GM19239 (cell line): ENCODE measurements at regions not wholly inside any gene's neighbourhood (a gene's known extent, or its start where the extent isn't known, plus 50 kb on each side); places are given as distances from the start of the nearest gene placed in this dataset.
"Not testable (repeated sequence)": the region's sequence is repeated elsewhere in the genome, so short reads cannot be mapped to it uniquely, and the experiment has no call there.

Experiments
- DNase-seq: peaks from one replicate; pipeline ENCODE4 v3.0.0; 2011; ENCODE audit warnings: low spot score; ENCODE audit not compliant: insufficient read length
- FAIRE-seq: peaks from 2 replicates; lab custom pipeline; 2011; peaks lifted over from hg19 to GRCh38; lab: Jason Lieb, UNC

DNA sequence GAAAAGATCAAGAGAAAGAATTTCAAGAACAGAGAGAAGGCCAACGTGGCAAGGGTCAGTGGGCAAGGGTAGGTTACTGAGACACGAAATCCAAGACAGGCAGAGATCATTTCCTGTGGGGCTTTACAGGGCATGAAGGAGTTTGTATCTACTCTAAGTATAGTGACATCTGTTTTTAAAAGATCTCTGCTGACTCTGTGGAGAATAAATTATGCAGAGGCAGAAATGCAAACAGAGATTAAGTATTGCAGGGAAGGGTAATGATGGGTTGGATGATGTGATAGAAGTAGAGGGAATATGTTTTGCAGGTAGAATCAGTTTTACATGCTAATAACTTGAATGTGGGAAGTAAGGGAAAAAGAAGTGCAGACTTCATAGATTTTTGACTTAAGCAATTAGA is 243.5 kb downstream of the FRK start:
- FAIRE-seq (no peak), DNase-seq (no peak)

DNA sequence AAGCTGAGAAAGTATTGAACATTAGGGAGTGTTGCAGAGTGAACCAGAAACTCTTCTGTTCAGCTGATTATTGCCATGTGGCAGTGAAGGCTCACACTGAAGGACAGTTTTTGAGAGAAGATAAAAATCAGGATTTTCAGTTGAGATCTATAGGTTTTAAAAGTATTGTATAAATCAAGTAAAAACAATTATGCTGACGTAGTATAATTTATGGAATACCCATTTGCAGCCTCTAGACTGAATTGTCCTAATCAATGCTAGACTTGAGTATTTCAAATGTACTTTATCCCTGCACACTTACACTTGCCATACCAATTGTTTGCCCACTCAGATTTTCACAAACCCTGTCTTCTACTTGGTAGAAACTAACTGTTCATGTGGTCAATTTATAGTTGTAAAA is 245.8 kb downstream of the FRK start:
- FAIRE-seq (no peak), DNase-seq (no peak)

DNA sequence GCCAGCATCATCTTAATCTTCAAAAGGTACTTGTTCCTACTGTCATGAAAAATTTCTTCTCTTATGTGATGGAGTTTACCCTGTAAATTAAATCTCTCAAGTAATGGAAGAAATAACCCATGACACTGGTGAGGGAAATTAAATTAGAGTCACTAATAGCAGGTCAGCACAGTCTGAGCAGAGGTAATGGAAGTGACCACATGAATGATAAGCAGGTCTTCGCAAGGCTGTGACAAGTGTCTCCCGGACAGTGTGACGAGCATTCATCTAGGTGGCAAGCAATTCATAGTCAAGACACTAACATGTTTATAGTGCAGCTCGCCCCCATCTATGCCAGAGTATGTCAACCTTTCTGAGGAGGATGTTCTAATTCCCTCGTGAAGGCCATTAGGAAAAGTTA is 249.2 kb downstream of the FRK start:
- no peak for DNase-seq
- FAIRE-seq = no peak

DNA sequence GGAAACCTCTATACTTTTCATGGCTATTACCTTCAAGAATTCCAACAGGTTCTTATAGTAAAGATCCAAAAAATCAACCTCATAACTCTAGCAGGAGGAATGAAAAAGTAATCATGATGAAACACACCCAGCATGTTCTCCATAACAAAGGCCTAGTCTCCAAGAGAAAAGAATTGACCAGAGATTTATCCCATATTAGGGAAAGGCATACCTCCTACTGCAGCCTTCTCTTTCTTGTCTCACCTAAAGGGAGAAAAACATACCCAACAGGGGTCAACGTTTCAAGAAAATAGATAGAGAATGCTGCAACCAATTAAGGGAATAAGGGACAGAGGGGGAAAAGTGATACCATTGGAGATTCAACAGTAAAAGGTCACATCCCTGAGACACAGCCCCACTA is 262.5 kb downstream of the FRK start:
- FAIRE-seq = no peak

DNA sequence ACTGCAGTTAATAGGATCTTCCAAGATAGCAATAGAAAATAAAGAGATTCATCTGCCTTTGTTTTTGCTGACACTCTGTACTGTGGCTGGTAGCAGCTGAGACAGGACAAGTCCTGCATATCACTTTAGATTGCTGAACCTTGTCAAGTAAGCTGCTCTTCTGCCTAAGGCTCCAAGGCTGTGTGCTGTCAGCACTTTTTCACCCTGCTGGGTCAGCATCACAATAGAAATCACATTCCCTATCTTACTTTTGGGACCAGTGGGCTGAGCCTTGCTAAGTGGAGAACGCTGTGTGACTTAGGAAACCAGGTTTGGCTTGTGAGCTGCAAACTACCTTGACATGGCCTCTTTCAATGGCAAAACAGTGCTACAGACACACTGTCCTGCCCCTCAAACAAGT is 263.9 kb downstream of the FRK start:
- DNase-seq = no peak
- no peak for FAIRE-seq

More for the DNA sequence above, 262.5 kb downstream of the FRK start:
- DNase-seq = no peak

DNA sequence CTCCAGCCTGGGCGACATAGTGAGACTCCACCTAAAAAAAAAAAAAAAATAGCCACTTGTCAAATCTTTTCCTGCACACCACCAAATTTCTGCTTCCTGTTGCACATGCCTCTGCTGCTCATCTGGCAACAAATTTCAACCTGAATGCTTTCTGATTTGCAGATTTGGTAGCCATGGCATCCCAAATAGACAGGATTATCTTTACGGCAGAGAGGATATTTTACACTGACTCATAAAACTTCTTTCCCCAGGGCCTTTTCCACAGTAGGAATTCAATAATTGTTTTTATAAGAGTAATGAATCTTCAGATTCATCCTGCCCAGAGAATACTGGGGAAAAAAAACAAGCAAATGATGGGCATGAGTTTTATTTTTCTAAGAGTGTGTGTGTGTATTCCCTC is 264.6 kb downstream of the FRK start:
- DNase-seq (no peak), FAIRE-seq (no peak)

DNA sequence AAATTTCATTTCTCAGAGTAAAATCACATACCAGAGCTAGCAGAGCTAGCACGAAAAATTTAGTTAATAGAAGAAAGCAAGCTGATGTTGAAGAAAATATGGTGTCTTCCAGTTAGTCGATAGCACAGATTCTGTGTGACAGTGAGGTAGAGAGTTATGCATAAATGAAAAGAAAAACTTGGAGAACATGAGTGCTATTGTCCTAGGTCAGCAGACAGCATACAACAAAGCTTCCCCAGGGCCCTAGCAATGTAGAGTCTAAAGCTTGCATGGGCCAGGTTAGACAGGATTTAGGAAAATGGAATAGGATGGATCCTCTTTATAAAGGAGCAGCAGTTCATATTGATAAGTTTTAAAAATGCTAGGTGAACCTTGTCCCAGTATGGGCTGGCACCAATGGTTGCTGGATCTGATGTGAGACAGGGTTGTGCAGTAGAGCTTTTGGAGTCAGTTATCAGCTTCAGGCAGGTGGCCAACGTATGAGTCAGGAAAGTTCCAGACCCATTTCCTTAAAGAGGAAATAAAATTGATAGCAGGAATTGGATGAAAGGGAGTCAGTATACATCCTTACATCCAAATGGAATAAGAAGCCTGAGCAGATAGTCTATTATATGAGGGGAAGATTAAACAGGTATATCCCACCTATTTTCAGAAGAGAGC is 277.2 kb downstream of the FRK start:
- no peak for DNase-seq
- no peak for FAIRE-seq

- no peak for FAIRE-seq
- DNase-seq = no peak
Measured at GRCh38 chr6:115782612-115783011, 278.1 kb downstream of the FRK start.

- FAIRE-seq (no peak), DNase-seq (no peak)
Measured at GRCh38 chr6:115773741-115774140, 286.9 kb downstream of the FRK start.

DNA sequence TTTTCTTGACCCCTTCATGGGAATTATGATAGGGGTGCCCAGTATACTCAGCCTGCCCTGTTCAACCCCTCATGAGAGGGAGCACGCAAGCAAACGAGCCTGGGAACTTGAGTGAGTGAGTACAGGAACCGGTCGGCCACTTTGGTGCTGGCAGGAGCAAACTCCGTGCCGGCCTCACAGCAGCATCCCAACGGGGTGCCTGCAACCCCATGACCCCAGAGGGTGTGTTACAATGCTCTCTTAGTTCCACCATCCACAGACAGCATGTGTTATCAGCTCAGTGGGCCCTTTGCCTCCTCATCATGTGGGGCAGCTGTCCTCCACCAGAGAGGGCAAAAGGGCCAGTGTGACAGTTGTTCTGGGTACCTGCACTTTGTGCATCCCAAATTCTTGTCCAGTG is 289.8 kb downstream of the FRK start:
- DNase-seq = no peak
- no peak for FAIRE-seq

- DNase-seq = no peak
- FAIRE-seq = no peak
Measured at GRCh38 chr6:115768500-115768899, 292.2 kb downstream of the FRK start.

- DNase-seq = no peak
- no peak for FAIRE-seq
Measured at GRCh38 chr6:115767931-115768330, 292.8 kb downstream of the FRK start.

DNA sequence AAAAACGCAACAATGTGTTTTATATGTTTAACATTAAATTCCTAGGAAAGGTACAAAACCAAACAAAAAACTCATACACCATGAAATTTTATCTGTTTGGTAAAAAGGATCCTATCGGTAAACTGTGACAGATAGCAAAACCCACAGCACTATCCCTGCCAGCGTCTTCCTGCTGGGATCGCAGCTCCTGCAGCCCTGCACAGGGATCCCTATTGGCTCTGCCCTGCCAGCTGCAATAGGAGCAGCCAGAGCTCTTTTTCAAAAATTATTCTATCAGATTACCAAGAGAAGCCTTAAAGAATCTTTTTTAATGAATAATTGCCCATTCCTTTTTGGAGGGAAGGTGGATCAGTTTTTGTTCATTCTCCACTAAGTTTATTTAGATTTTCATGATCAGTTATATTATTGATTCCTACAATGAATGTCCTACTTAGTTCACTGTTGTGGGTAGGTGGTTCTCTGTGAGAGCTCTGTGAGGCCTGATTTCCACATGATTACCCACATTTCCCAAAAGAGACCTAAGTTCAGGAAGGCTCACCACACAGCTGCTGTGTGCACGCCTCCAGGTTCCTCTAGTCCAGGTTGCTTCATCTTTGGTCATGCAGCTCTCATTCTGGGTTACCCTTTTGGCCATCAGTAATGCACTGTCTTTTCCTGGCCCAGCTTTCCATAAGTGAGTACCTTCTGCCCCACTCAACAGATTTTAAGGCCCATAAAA is 293.8 kb downstream of the FRK start:
- FAIRE-seq = no peak
- DNase-seq = no peak

GRCh38 chr6:115765966-115766365 is 294.7 kb downstream of the FRK start:
- FAIRE-seq (no peak), DNase-seq (no peak)

- no peak for DNase-seq
- no peak for FAIRE-seq
Measured at GRCh38 chr6:115759051-115759450, 301.6 kb downstream of the FRK start.

GRCh38 chr6:115753446-115753845 is 307.2 kb downstream of the FRK start:
- DNase-seq (no peak), FAIRE-seq (no peak)

GRCh38 chr6:115750946-115751345 is 309.7 kb downstream of the FRK start:
- FAIRE-seq (no peak), DNase-seq (no peak)

- DNase-seq = no peak
- no peak for FAIRE-seq
Measured at GRCh38 chr6:115750292-115750691, 310.4 kb downstream of the FRK start.

- FAIRE-seq (no peak), DNase-seq (no peak)
Measured at GRCh38 chr6:115747719-115748118, 313.0 kb downstream of the FRK start.

DNA sequence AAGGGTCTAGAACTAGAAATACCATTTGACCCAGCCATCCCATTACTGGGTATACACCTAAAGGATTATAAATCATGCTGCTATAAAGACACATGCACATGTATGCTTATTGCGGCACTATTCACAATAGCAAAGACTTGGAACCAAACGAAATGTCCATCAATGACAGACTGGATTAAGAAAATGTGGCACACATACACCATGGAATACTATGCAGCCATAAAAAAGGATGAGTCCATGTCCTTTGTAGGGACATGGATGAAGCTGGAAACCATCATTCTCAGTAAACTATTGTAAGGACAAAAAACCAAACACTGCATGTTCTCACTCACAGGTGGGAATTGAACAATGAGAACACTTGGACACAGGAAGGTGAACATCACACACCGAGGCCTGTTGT is 314.1 kb downstream of the FRK start:
- FAIRE-seq, DNase-seq: not testable (repeated sequence)

- FAIRE-seq = no peak
- no peak for DNase-seq
Measured at GRCh38 chr6:115740907-115741306, 319.8 kb downstream of the FRK start.

DNA sequence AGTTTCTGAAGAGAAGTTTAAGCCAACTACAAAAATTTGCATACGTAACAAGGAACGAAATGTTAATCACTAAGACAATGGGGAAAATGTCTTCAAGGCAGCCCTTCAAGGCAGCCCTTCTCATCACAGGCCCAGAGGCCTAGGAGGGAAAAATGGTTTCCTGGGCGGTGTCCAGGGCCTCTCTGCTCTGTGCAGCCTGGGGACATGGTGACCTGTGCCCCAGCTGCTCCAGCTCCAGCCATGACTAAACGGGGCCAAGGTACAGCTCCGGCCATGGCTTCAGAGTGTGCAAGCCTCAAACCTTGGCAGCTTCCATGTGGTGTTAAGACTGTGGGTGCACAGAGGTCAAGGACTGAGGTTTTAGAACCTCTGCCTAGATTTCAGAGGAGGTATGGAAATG is 325.1 kb downstream of the FRK start:
- FAIRE-seq (no peak), DNase-seq (no peak)
